Body of pancreas (tissue), 4 donors: ENCODE measurements at regions not wholly inside any gene's neighbourhood (a gene's known extent, or its start where the extent isn't known, plus 50 kb on each side); places are given as distances from the start of the nearest gene placed in this dataset.

Source experiments
- ATAC-seq: fragments of 150-250 bp; one replicate; pipeline ENCODE4 v1.9.1; 2016
- DNase-seq, 4 donors: peaks; one replicate each; pipeline ENCODE4 v3.0.0-alpha.2; 2019
- H3K27ac ChIP-seq, 4 donors: fragments of 200-600 bp; sonication (generic); 1 replicate in 3 of 4; 2 replicates in 1 of 4; pipeline versions ENCODE4 v1.5.1 to v1.6.1; 2016 to 2019; ENCODE audit warnings: mild to moderate bottlenecking in 1 of 4, mixed read lengths in 1 of 4, moderate library complexity in 1 of 4
- H3K27me3 ChIP-seq, 2 donors: fragments of 200-600 bp; sonication (generic); one replicate each; pipeline ENCODE4 v1.6.0; 2016; ENCODE audit warnings: mild to moderate bottlenecking in 1 of 2
- H3K36me3 ChIP-seq, 2 donors: fragments of 200-600 bp; sonication (generic); replicated peaks in 1 of 2; 2 replicates each; pipeline ENCODE4 v1.5.1; 2016; ENCODE audit warnings: low read depth in 2 of 2; ENCODE audit not compliant: insufficient read depth in 1 of 2
- H3K4me1 ChIP-seq: fragments of 200-600 bp; sonication (generic); one replicate; pipeline ENCODE4 v1.6.0; 2016
- H3K4me3 ChIP-seq, 2 donors: fragments of 200-600 bp; sonication (generic); 1 replicate in 1 of 2; 2 replicates in 1 of 2; pipeline ENCODE4 v1.5.1; 2016 to 2019
- H3K9me3 ChIP-seq, 3 donors: fragments of 200-600 bp; sonication (generic); 1 replicate in 2 of 3; 2 replicates in 1 of 3; pipeline ENCODE4 v1.5.1; 2016
- POLR2A ChIP-seq, 3 donors: fragments of 450-650 bp; IDR thresholded peaks; one replicate each; pipeline ENCODE4 v1.6.1; 2016; ENCODE audit warnings: antibody characterized with exemption in 3 of 3, mild to moderate bottlenecking in 2 of 3
- WGBS, 2 donors: methylation state at CpG; one replicate each; pipeline ENCODE4 v1.1.5; 2017; 5-methylcytosine and 5-hydroxymethylcytosine counted together
- intact Hi-C: fragments of 100-400 bp; cut with DNase I; formaldehyde crosslinking; loops from one replicate; pipeline ENCODE4 v1.15.1; 2023
- TF ChIP-seq, protein P1 (sequence below), 7 experiments: fragments of 450-650 bp in 4 of 7; fragments of 200-600 bp in 3 of 7; sonication (generic) in 3 of 7; IDR thresholded peaks; one replicate each; pipeline ENCODE4 v1.5.1; 2016 to 2019; ENCODE audit warnings: antibody characterized with exemption in 7 of 7

DNA sequence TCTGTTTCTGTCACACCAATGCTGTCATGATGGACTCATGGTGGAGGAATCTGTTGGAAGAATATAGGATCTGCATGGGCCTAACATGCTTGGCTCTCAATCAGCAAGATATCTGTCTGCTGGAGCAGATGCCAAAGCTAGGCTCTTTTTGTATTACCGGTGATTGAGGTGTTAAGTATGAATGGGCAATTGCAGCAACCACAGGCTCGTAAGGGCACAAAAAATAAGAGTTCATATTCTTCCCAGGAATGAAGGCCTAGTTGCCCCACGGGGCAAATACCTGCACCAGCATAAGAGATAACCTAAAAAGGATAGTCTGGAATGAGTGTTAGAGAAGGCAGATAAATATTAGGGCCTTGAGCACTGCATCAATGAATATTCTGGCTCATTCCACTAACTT, 679.5 kb upstream of the COX7C start:
- intact Hi-C loops, result no loop called here
- no peak overlapping the region for H3K27ac ChIP-seq
- H3K36me3 ChIP-seq, result no peaks in the 10 kb centered on the region
- H3K4me1 ChIP-seq, result no peaks in the 10 kb centered on the region
- ATAC-seq (no peak), DNase-seq (no peak)
- no peaks in the 10 kb centered on the region for H3K27me3 ChIP-seq
- 29 to 41% methylated on average over 3 of the region's 3 CpGs for WGBS, 2 donors
- no peaks in the 10 kb centered on the region for H3K9me3 ChIP-seq
- H3K4me3 ChIP-seq, result no peak overlapping the region
- TF ChIP-seq, protein P1, sequence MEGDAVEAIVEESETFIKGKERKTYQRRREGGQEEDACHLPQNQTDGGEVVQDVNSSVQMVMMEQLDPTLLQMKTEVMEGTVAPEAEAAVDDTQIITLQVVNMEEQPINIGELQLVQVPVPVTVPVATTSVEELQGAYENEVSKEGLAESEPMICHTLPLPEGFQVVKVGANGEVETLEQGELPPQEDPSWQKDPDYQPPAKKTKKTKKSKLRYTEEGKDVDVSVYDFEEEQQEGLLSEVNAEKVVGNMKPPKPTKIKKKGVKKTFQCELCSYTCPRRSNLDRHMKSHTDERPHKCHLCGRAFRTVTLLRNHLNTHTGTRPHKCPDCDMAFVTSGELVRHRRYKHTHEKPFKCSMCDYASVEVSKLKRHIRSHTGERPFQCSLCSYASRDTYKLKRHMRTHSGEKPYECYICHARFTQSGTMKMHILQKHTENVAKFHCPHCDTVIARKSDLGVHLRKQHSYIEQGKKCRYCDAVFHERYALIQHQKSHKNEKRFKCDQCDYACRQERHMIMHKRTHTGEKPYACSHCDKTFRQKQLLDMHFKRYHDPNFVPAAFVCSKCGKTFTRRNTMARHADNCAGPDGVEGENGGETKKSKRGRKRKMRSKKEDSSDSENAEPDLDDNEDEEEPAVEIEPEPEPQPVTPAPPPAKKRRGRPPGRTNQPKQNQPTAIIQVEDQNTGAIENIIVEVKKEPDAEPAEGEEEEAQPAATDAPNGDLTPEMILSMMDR (IDR thresholded peaks at IDR 0.05), result no peak
- no peak for TF ChIP-seq POLR2A (IDR thresholded peaks at IDR 0.05)

DNA sequence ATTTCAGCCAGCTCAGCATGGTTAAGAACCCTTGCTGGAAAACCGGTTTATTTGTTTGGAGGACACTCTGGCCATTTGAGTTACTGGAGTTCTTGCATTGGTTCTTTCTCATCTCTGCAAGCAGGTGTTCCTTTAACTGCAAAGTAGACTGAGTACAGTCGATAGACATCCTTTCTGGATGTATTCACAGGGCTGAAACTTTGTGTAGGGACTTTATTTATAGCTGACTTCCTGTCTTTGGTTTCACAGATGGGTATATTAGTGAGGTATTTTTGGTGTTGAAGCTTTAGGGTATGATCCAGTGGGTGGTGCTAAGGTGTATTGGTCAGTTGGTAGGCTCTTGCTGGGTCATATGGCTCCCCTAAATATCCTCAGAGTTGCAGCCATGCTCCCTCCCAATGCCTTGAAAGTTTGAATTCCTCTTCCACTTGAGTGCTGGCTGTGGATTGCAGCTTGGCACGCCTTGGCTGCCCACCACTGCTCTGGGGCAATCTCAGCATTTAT, 666.0 kb upstream of the COX7C start:
- intact Hi-C loops, result no loop called here
- no peak overlapping the region for H3K27ac ChIP-seq
- WGBS, 2 donors, result 58 to 72% methylated on average over 3 of the region's 3 CpGs
- H3K4me1 ChIP-seq, result no peaks in the 10 kb centered on the region
- no peak overlapping the region for H3K4me3 ChIP-seq
- H3K27me3 ChIP-seq, result no peaks in the 10 kb centered on the region
- ATAC-seq, result no peak
- no peaks in the 10 kb centered on the region for H3K9me3 ChIP-seq
- no peaks in the 10 kb centered on the region for H3K36me3 ChIP-seq
- TF ChIP-seq POLR2A (IDR thresholded peaks at IDR 0.05), result no peak
- TF ChIP-seq, protein P1 (IDR thresholded peaks at IDR 0.05), result no peak
- DNase-seq, result no peak

DNA sequence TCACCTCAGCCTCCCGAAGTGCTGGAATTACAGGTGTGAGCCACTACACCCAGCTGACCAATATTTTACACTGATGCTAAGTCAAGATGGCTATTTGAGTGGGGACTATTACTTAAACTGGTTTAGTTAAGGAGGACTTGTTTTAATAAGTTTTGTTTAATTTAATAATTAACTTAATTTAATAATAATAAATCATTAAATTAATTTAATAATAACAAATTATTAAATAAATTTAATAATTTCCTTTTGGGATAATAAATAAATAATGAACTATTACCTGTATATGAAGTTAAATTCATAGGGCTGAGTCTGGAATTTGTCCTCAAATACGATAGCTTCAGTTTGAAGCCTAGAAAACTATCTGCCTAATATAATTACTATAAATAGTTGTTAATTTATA, 665.1 kb upstream of the COX7C start:
- Histone ChIP-seq H3K9me3 (no peaks in the 10 kb centered on the region), H3K27me3 (no peaks in the 10 kb centered on the region), H3K36me3 (no peaks in the 10 kb centered on the region), H3K4me1 (no peaks in the 10 kb centered on the region), H3K27ac (no peak overlapping the region), H3K4me3 (no peak overlapping the region)
- TF ChIP-seq POLR2A (IDR thresholded peaks at IDR 0.05), result no peak
- TF ChIP-seq, protein P1 (IDR thresholded peaks at IDR 0.05), result no peak
- DNase-seq (no peak), ATAC-seq (no peak)
- intact Hi-C loops, result no loop called here
- 62 to 80% methylated on average over 2 of the region's 2 CpGs for WGBS, 2 donors

DNA sequence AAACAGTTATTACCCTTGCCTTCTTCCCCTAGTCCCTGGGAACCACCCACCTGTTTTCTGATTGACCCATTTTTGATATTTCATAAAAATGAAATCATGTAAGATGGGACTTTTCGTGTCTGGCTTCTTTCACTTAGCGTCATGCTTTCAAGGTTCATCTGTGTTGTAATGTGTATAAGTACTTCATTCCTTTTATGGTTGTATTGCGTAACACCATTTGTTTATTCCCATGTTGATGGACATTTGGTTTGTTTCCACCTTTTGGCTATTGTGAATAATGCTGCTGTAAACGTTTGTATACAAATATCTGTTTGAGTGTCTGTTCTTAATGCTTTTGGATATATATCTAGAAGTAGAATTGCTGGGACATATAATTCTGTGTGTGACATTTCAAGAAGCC, 650.1 kb upstream of the COX7C start:
- ATAC-seq, result no peak
- intact Hi-C loops, result no loop called here
- Histone ChIP-seq H3K4me1 (no peaks in the 10 kb centered on the region), H3K9me3 (no peaks in the 10 kb centered on the region), H3K4me3 (no peak overlapping the region), H3K27me3 (no peaks in the 10 kb centered on the region), H3K36me3 (no peaks in the 10 kb centered on the region), H3K27ac (no peak overlapping the region)
- no peak for DNase-seq
- WGBS, 2 donors, result 60 to 70% methylated on average over 4 of the region's 4 CpGs
- TF ChIP-seq POLR2A (IDR thresholded peaks at IDR 0.05), result no peak
- TF ChIP-seq, protein P1 (IDR thresholded peaks at IDR 0.05), result no peak

DNA sequence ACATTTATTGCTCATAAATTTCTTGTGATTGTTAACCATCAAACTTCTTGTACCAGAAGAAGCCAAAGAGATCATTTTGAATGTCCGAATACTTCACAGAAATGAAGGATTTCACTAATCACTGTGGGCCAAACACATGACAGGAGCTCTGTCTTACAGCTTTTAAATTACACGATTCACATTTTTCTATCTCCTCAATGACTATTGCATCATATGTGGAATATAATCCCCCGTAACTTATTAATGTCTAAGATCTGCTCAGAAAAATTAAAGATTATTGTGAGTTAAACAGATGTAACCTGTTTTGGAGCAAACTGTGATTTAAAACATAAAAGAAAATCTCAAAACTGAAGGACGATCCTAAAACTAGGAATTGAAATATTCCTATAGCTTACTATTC, 645.2 kb upstream of the COX7C start:
- no peaks in the 10 kb centered on the region for H3K27me3 ChIP-seq
- no peak for TF ChIP-seq POLR2A (IDR thresholded peaks at IDR 0.05)
- TF ChIP-seq, protein P1 (IDR thresholded peaks at IDR 0.05), result no peak
- intact Hi-C loops, result no loop called here
- H3K9me3 ChIP-seq, result no peaks in the 10 kb centered on the region
- ATAC-seq (no peak), DNase-seq (no peak)
- 66 to 68% methylated on average over 4 of the region's 4 CpGs for WGBS, 2 donors
- H3K4me1 ChIP-seq, result no peaks in the 10 kb centered on the region
- H3K27ac ChIP-seq, result no peak overlapping the region
- no peaks in the 10 kb centered on the region for H3K36me3 ChIP-seq
- no peak overlapping the region for H3K4me3 ChIP-seq
